Esophagus squamous epithelium (tissue), 5 donors: ENCODE measurements at regions not wholly inside any gene's neighbourhood (a gene's known extent, or its start where the extent isn't known, plus 50 kb on each side); places are given as distances from the start of the nearest gene placed in this dataset.

Source experiments
- DNase-seq: peaks from one replicate; lab custom pipeline; 2025; lab: John Stamatoyannopoulos, UW
- H3K27ac ChIP-seq, 4 donors: fragments of 200-600 bp; sonication (generic); one replicate each; pipeline ENCODE4 v1.5.1; 2016 to 2019; ENCODE audit warnings: mild to moderate bottlenecking in 1 of 4
- H3K27me3 ChIP-seq, 4 donors: fragments of 200-600 bp; sonication (generic); 1 replicate in 3 of 4; 2 replicates in 1 of 4; pipeline versions ENCODE4 v1.5.1 to v1.6.0; 2017 to 2021; ENCODE audit warnings: antibody characterized with exemption in 1 of 4
- H3K36me3 ChIP-seq, 3 donors: fragments of 200-600 bp; sonication (generic); one replicate each; pipeline ENCODE4 v1.5.1; 2016 to 2019
- H3K4me1 ChIP-seq, 3 donors: fragments of 200-600 bp; sonication (generic); one replicate each; pipeline ENCODE4 v1.5.1; 2017 to 2019
- H3K4me3 ChIP-seq, 4 donors: fragments of 200-600 bp; sonication (generic); 1 replicate in 3 of 4; 2 replicates in 1 of 4; pipeline ENCODE4 v1.5.1; 2016 to 2019; ENCODE audit warnings: mild to moderate bottlenecking in 2 of 4, moderate library complexity in 1 of 4
- H3K9me3 ChIP-seq, 3 donors: fragments of 200-600 bp; sonication (generic); one replicate each; pipeline ENCODE4 v1.5.1; 2016 to 2019
- CTCF ChIP-seq, 6 experiments: fragments of 450-650 bp in 4 of 6; fragments of 200-600 bp in 2 of 6; sonication (generic) in 2 of 6; IDR thresholded peaks; one replicate each; pipeline ENCODE4 v1.5.1; 2016 to 2019; ENCODE audit warnings: antibody characterized with exemption in 6 of 6, mild to moderate bottlenecking in 4 of 6, moderate library complexity in 4 of 6
- POLR2A ChIP-seq, 4 donors: fragments of 450-650 bp; IDR thresholded peaks; one replicate each; pipeline ENCODE4 v1.6.1; 2017; ENCODE audit warnings: antibody characterized with exemption in 4 of 4, mild to moderate bottlenecking in 4 of 4, moderate library complexity in 3 of 4
- WGBS, 2 donors: methylation state at CpG; one replicate each; pipeline ENCODE4 v1.1.5; 2018; 5-methylcytosine and 5-hydroxymethylcytosine counted together
- intact Hi-C: fragments of 100-400 bp; cut with DNase I; formaldehyde crosslinking; loops from one replicate; pipeline ENCODE4 v1.15.0; 2022
- donor health status: DM: yes; HTN: yes; CAD: no.

GRCh38 chr14:62081951-62082350, 319.7 kb downstream of the SNAPC1 start:
- intact Hi-C loops, result no loop called here
- no peak overlapping the region for H3K4me3 ChIP-seq

DNA sequence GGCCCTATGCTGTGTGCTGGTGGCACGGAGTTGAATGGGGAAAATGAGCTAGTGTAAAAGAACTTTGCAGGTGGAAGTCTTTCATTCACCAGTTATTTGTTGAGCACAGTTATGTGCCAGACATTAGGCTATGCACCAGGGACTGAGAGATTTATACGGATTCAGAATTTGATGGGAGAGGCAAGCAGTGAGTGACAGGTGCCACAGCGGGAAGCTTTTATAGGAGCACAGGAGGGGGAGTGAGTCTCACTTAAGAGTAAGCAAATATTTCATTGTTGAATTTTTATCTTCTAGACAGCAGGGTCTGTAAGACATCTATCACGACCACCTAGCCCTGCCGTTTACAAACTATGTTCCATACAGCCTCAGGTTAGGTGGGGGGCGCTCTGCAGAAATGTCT, 320.6 kb downstream of the SNAPC1 start:
- WGBS, 2 donors, result 66 to 72% methylated on average over 6 of the region's 6 CpGs
- no peaks in the 10 kb centered on the region for H3K4me1 ChIP-seq
- no peak overlapping the region for H3K4me3 ChIP-seq
- no peaks in the 10 kb centered on the region for H3K27me3 ChIP-seq
- no peak for DNase-seq
- no peaks in the 10 kb centered on the region for H3K9me3 ChIP-seq
- no peak overlapping the region for H3K27ac ChIP-seq
- intact Hi-C loops, result no loop called here
- no peak for TF ChIP-seq CTCF (IDR thresholded peaks at IDR 0.05)
- TF ChIP-seq POLR2A (IDR thresholded peaks at IDR 0.05), result no peak
- H3K36me3 ChIP-seq, result no peaks in the 10 kb centered on the region

More at GRCh38 chr14:62081951-62082350, 319.7 kb downstream of the SNAPC1 start:
- no peak for DNase-seq
- TF ChIP-seq POLR2A (IDR thresholded peaks at IDR 0.05) (no peak), CTCF (IDR thresholded peaks at IDR 0.05) (no peak)
- no peaks in the 10 kb centered on the region for H3K4me1 ChIP-seq
- H3K36me3 ChIP-seq, result no peaks in the 10 kb centered on the region
- no peaks in the 10 kb centered on the region for H3K9me3 ChIP-seq
- H3K27me3 ChIP-seq, result no peaks in the 10 kb centered on the region
- WGBS, 2 donors, result 71 to 80% methylated on average over 7 to 8 of the region's 8 CpGs
- H3K27ac ChIP-seq, result no peak overlapping the region

GRCh38 chr14:62084020-62084419, 321.8 kb downstream of the SNAPC1 start:
- Histone ChIP-seq H3K27me3 (no peaks in the 10 kb centered on the region), H3K27ac (no peak overlapping the region), H3K4me3 (no peak overlapping the region), H3K9me3 (no peaks in the 10 kb centered on the region), H3K4me1 (no peaks in the 10 kb centered on the region), H3K36me3 (no peaks in the 10 kb centered on the region)
- intact Hi-C loops, result no loop called here
- WGBS, 2 donors, result 86 to 87% methylated on average over 12 to 17 of the region's 17 CpGs
- TF ChIP-seq CTCF (IDR thresholded peaks at IDR 0.05) (no peak), POLR2A (IDR thresholded peaks at IDR 0.05) (no peak)
- DNase-seq, result no peak

GRCh38 chr14:62087191-62087590, 325.0 kb downstream of the SNAPC1 start:
- no peaks in the 10 kb centered on the region for H3K36me3 ChIP-seq
- H3K27me3 ChIP-seq, result no peaks in the 10 kb centered on the region
- H3K4me3 ChIP-seq, result no peak overlapping the region
- H3K9me3 ChIP-seq, result no peaks in the 10 kb centered on the region
- no peak for DNase-seq
- TF ChIP-seq CTCF (IDR thresholded peaks at IDR 0.05) (no peak), POLR2A (IDR thresholded peaks at IDR 0.05) (no peak)
- WGBS, 2 donors, result 90 to 92% methylated on average over 12 to 14 of the region's 14 CpGs
- intact Hi-C loops, result no loop called here
- H3K27ac ChIP-seq, result no peak overlapping the region
- H3K4me1 ChIP-seq, result no peaks in the 10 kb centered on the region

GRCh38 chr14:62093736-62094135, 331.5 kb downstream of the SNAPC1 start:
- WGBS, 2 donors, result 45 to 55% methylated on average over 1 of the region's 1 CpG
- H3K4me3 ChIP-seq, result no peak overlapping the region
- intact Hi-C loops, result no loop called here

More at GRCh38 chr14:62093736-62094135, 331.5 kb downstream of the SNAPC1 start:
- no peak for DNase-seq
- no peaks in the 10 kb centered on the region for H3K9me3 ChIP-seq
- no peaks in the 10 kb centered on the region for H3K36me3 ChIP-seq
- H3K27me3 ChIP-seq, result peaks cover 0 to 5% (median 0%) of the 10 kb centered on the region in 4 donors
- H3K4me1 ChIP-seq, result no peaks in the 10 kb centered on the region
- H3K27ac ChIP-seq, result no peak overlapping the region
- no peak for TF ChIP-seq POLR2A (IDR thresholded peaks at IDR 0.05)
- TF ChIP-seq CTCF (IDR thresholded peaks at IDR 0.05), result no peak
